Omental fat pad (tissue), 3 donors: ENCODE measurements at regions not wholly inside any gene's neighbourhood (a gene's known extent, or its start where the extent isn't known, plus 50 kb on each side); places are given as distances from the start of the nearest gene placed in this dataset.

Experiments used
- ATAC-seq: fragments of 150-250 bp; one replicate; pipeline ENCODE4 v1.9.1; 2016; ENCODE audit warnings: mild to moderate bottlenecking, moderate library complexity; ENCODE audit not compliant: low FRiP score
- DNase-seq: peaks from one replicate; pipeline ENCODE4 v3.0.0-alpha.2; 2019; ENCODE audit warnings: low spot score
- CTCF ChIP-seq, 3 donors: fragments of 450-650 bp; IDR thresholded peaks; one replicate each; pipeline ENCODE4 v1.5.1; 2016 to 2017; ENCODE audit warnings: antibody characterized with exemption in 3 of 3, mild to moderate bottlenecking in 3 of 3, moderate library complexity in 2 of 3

- ATAC-seq (no peak), DNase-seq (no peak)
- no peak for TF ChIP-seq CTCF (IDR thresholded peaks at IDR 0.05)
Observed at GRCh38 chr3:72669224-72669623, 179.0 kb downstream of the SHQ1 start.

GRCh38 chr3:72666447-72666755 is 181.8 kb downstream of the SHQ1 start:
- no peak for ATAC-seq
- TF ChIP-seq CTCF (IDR thresholded peaks at IDR 0.05), result no peak
- no peak for DNase-seq

GRCh38 chr3:72665701-72666446 is 182.4 kb downstream of the SHQ1 start:
- ATAC-seq (no peak), DNase-seq (peak; percentile 35)
- TF ChIP-seq CTCF (IDR thresholded peaks at IDR 0.05), result no peak

- TF ChIP-seq CTCF (IDR thresholded peaks at IDR 0.05), result no peak
- DNase-seq, result no peak
Observed at GRCh38 chr3:72665103-72665502, 183.1 kb downstream of the SHQ1 start.

GRCh38 chr3:72664184-72664975 is 183.9 kb downstream of the SHQ1 start:
- DNase-seq (no peak), ATAC-seq (no peak)
- no peak for TF ChIP-seq CTCF (IDR thresholded peaks at IDR 0.05)

More at GRCh38 chr3:72665103-72665502, 183.1 kb downstream of the SHQ1 start:
- no peak for ATAC-seq

GRCh38 chr3:72663429-72663828 is 184.8 kb downstream of the SHQ1 start:
- DNase-seq (no peak), ATAC-seq (no peak)
- TF ChIP-seq CTCF (IDR thresholded peaks at IDR 0.05), result no peak

- ATAC-seq (peak; percentile 77), DNase-seq (no peak)
- TF ChIP-seq CTCF (IDR thresholded peaks at IDR 0.05), result no peak
Observed at GRCh38 chr3:72661115-72661457, 187.2 kb downstream of the SHQ1 start.
